HUES64 (cell line): ENCODE measurements at regions not wholly inside any gene's neighbourhood (a gene's known extent, or its start where the extent isn't known, plus 50 kb on each side); places are given as distances from the start of the nearest gene placed in this dataset.

ENCODE experiments used
- H3K27ac ChIP-seq: 2 replicates; pipeline ENCODE4 v1.7.0; 2013; ENCODE audit warnings: low read depth, low read length, inconsistent platforms
- H3K27me3 ChIP-seq: 2 replicates; pipeline ENCODE4 v1.6.1; 2013; ENCODE audit warnings: mild to moderate bottlenecking, low read length; ENCODE audit not compliant: insufficient read depth
- H3K36me3 ChIP-seq: 2 replicates; pipeline ENCODE4 v1.6.1; 2013; ENCODE audit warnings: mild to moderate bottlenecking, low read length; ENCODE audit not compliant: insufficient read depth
- H3K4me1 ChIP-seq: 2 replicates; pipeline ENCODE4 v1.6.1; 2013; ENCODE audit warnings: mild to moderate bottlenecking, low read length, moderate library complexity; ENCODE audit not compliant: insufficient read depth
- H3K4me3 ChIP-seq: 2 replicates; pipeline ENCODE4 v1.5.1; 2013; ENCODE audit warnings: mild to moderate bottlenecking, low read length, moderate library complexity
- H3K9ac ChIP-seq: 2 replicates; pipeline ENCODE4 v1.6.1; 2013; ENCODE audit warnings: mild to moderate bottlenecking, low read depth, low read length
- H3K9me3 ChIP-seq: 2 replicates; pipeline ENCODE4 v1.6.1; 2013; ENCODE audit warnings: low read depth, low read length; ENCODE audit not compliant: insufficient read depth
- WGBS: fragments of 150-250, 120-280 bp; methylation state at CpG from one replicate; pipeline ENCODE4 v1.1.7; 2013; ENCODE audit warnings: missing lambda C conversion rate; 5-methylcytosine and 5-hydroxymethylcytosine counted together

DNA sequence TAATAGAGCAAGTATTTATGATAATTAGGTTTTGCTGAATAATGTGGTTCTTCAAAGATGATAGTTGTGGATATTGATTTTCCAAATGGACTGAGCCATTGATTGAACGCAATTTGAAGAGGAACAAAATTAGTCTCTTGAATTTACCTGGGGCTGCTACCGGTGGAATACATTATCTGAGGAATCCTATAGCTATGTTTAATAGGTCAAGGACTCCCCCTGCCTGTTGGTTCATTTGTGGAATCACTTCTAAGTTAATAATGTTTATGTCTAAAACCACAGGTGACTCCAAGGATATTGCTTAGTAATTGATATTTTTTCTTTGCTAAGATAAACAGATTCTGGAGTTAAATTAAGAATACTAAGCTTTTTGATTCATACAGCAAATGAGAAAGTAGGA, 576.0 kb upstream of the PABPC4L start:
- H3K27me3 ChIP-seq, result no peaks in the 10 kb centered on the region
- no peaks in the 10 kb centered on the region for H3K36me3 ChIP-seq
- 47% methylated on average over 2 of the region's 2 CpGs for WGBS
- peaks cover 21% of the 10 kb centered on the region; the same call in 1 of the 2 replicates for H3K9me3 ChIP-seq
- no peak overlapping the region for H3K27ac ChIP-seq
- H3K4me1 ChIP-seq, result no peaks in the 10 kb centered on the region
- no peak overlapping the region for H3K4me3 ChIP-seq
- H3K9ac ChIP-seq, result no peak overlapping the region

DNA sequence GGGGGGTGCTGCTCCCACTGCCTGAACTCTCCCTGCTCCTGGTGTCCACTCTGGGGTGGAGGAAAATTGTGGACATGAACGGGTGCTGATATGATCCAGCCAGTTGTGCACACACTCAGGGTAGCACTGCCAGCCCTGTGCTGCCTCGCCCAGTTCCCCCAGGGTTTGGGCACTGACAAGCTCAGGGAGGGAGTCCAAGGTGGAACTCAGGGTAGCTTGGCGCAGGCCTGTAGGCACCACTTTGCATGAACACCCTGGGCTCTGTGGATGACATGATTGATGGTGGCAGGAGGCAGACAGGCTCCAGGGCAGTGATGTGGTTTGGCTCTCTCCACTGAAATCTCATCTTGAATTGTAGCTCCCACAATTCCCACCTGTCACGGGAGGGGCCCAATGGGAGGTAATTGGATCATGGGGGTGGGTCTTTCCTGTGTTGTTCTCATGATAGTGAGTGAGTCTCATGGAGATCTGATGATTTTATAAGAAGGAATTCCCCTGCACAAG, 572.0 kb upstream of the PABPC4L start:
- WGBS, result 91% methylated on average over 4 of the region's 4 CpGs
- Histone ChIP-seq H3K9ac (no peak overlapping the region), H3K36me3 (no peaks in the 10 kb centered on the region), H3K27me3 (no peaks in the 10 kb centered on the region), H3K4me1 (no peaks in the 10 kb centered on the region), H3K9me3 (peaks cover 21% of the 10 kb centered on the region; the same call in 1 of the 2 replicates), H3K27ac (no peak overlapping the region), H3K4me3 (no peak overlapping the region)

DNA sequence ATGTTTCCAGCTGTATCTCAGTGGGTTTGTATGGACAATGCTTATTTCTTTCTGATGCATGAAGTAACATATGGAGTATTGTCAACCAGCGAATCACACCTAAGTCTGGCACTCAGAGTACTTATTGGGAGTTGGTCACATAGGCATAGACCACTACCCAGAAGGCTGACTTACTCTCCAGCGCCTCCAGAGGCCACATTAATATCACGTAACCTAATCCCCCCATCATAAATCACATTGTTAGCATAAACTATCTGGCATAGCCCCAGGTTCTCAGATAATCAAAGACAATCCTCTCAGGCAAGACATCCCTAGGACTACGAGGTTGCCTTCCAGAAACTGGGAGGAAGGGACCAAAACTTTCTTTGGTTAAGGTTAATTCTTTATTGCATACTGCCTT, 560.5 kb upstream of the PABPC4L start:
- H3K9me3 ChIP-seq, result no peaks in the 10 kb centered on the region
- H3K36me3 ChIP-seq, result no peaks in the 10 kb centered on the region
- no peak overlapping the region for H3K9ac ChIP-seq
- H3K4me1 ChIP-seq, result no peaks in the 10 kb centered on the region
- H3K4me3 ChIP-seq, result no peak overlapping the region
- WGBS, result 91% methylated on average over 4 of the region's 4 CpGs
- H3K27ac ChIP-seq, result no peak overlapping the region
- no peaks in the 10 kb centered on the region for H3K27me3 ChIP-seq

DNA sequence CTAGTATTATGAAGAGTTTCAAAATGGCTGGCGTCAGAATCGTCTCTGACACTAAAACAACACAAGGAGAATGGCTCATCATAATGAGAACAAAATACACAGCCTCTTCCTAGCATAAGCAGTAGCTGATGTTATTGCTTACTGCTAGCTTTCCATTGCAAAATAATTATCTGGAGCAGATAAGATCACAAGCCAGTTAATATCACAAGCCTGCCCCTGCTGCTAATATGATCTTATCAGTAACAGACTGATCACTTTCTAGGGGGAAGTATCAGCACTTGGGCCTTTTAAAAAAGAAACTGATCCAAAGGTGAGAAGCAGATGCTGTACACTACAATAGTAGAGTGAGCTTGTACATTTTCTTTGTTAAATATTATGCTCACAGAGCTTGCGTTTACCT, 554.8 kb upstream of the PABPC4L start:
- Histone ChIP-seq H3K9ac (no peak overlapping the region), H3K4me1 (no peaks in the 10 kb centered on the region), H3K9me3 (no peaks in the 10 kb centered on the region), H3K27ac (no peak overlapping the region), H3K36me3 (no peaks in the 10 kb centered on the region), H3K4me3 (no peak overlapping the region), H3K27me3 (no peaks in the 10 kb centered on the region)
- WGBS, result 91% methylated on average over 3 of the region's 3 CpGs

DNA sequence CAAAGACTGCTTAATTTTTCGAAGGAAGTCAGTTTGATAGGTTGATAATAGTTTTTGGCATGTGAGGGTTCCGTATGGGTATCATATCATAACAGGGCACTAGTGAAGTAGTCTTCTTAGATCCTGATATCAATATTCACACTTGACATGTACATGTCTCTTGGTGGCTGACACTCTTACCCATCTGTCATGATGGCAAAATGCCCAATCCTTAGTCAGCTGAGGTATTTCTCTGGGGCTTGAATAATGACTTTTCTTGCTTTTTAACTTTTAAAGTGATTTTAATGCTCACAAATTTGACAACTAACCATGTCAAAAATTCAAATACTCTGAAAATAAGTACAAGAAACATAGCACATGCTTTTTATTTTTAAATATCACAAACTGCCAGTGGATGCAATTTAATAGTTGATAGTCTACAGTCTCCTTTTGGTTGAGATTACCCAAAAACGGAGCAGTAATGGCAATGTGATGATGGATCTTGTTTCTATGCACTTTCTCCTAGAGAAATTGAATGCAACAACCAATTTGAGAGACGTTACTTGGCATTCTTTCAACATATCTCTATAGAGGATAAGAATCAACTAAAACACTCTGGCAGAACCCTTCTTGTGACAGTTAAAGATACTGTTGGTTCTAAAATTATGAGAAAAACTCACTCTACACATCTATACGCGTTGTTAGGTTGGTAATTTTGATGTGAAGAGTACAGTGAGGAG, 552.9 kb upstream of the PABPC4L start:
- Histone ChIP-seq H3K27me3 (no peaks in the 10 kb centered on the region), H3K4me3 (no peak overlapping the region), H3K9me3 (no peaks in the 10 kb centered on the region), H3K9ac (no peak overlapping the region), H3K4me1 (no peaks in the 10 kb centered on the region), H3K27ac (no peak overlapping the region), H3K36me3 (no peaks in the 10 kb centered on the region)
- 90% methylated on average over 2 of the region's 6 CpGs for WGBS

DNA sequence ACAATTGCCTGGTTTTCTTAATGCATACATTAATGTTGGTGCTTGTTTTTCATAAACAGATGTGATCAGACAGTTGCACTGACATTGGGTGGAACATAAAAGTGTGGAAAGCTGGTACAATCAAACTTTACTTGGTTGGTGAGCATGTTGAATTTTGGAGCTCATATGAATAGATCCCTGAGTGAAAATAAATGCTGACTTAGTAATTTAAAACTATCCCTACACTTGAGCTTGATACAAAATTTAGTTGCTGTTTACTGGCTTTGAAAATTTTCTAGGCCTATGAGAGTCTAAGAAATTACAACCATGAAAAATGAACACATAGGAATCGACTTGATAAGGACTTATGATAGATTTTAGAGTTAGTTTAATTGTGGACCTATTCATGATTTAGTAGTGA, 551.8 kb upstream of the PABPC4L start:
- Histone ChIP-seq H3K36me3 (no peaks in the 10 kb centered on the region), H3K4me1 (no peaks in the 10 kb centered on the region), H3K27ac (no peak overlapping the region), H3K9ac (no peak overlapping the region), H3K4me3 (no peak overlapping the region), H3K27me3 (no peaks in the 10 kb centered on the region), H3K9me3 (no peaks in the 10 kb centered on the region)
- 100% methylated on average over 1 of the region's 1 CpG for WGBS

DNA sequence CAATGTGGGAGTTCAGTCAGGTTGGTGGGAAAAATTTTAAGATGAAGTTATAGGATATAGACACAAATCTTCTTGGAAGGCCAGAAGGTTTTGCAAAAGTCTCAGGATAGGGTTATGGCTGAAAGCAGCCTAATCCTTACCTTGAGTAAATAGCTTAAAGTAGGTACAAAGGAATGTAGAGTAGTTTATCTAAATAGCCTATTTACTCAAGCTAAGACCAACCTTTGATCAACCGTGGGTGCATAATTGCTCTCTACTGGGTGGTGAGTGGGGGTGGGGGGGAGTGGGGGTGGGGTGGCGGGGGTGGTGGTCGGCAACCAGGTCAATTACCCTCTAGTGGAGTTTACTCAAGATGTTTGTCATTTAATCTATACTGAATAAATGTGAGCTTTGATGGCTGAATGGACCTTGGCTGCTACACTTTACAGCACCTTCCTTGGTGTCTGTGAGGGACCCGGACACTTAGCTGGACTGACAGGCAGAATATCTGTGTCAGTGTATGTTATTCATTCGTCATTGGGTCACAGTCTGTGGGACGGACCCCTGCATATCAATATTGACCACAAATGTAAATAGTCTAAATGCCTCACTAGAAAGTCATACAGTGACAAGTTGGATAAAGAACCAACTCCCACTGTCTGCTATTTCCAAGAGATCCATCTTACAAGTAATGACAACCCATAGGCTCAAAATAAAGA, 545.7 kb upstream of the PABPC4L start:
- Histone ChIP-seq H3K9ac (no peak overlapping the region), H3K27me3 (peaks cover 6% of the 10 kb centered on the region; the same call in 1 of the 2 replicates), H3K4me1 (peaks cover 14% of the 10 kb centered on the region), H3K36me3 (no peaks in the 10 kb centered on the region), H3K27ac (no peak overlapping the region), H3K4me3 (no peak overlapping the region), H3K9me3 (no peaks in the 10 kb centered on the region)
- WGBS, result 89% methylated on average over 3 of the region's 6 CpGs

DNA sequence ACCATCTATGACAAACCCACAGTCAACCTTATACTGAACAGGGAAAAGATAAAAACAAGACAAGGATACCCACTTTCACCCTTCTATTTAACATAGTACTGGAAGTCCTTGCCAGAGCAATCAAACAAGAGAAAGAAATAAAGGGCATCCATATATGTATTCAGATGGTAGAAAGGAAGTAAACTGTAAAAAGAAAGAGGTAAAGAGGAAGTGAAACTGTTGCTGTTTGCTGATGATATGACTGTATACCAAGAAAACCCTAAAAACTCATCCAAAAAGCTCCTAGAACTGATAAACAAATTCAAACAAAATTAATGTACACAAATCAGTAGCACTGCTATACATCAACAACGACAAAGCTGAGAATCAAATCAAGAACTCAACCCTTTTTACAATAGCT, 538.7 kb upstream of the PABPC4L start:
- no peaks in the 10 kb centered on the region for H3K36me3 ChIP-seq
- H3K27me3 ChIP-seq, result no peaks in the 10 kb centered on the region
- no peaks in the 10 kb centered on the region for H3K4me1 ChIP-seq
- no peak overlapping the region for H3K4me3 ChIP-seq
- 100% methylated on average over 1 of the region's 1 CpG for WGBS
- H3K9ac ChIP-seq, result no peak overlapping the region
- H3K27ac ChIP-seq, result no peak overlapping the region
- no peaks in the 10 kb centered on the region for H3K9me3 ChIP-seq

DNA sequence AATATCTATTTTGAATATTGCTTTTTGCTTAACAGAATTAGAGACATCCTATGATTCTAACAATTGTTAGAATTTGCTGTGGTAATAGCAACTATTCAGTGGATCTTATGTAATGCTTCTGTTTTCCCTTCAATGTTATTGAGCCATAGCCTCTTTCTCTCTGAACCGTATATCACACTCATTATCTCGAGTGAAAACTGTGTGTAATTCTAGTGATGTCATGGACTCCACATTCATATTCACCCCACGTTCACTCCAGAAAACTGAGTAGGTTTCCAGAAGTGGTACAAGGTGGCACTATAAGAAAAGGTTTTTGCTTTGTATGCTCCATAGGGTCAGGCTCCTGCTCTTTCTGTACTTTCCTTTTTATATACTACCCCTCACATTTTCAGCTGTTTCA, 534.3 kb upstream of the PABPC4L start:
- H3K9me3 ChIP-seq, result 0 out of 2 replicates have a peak, but pooled peaks cover 5% of the 10 kb centered on the region
- no peak overlapping the region for H3K9ac ChIP-seq
- no peak overlapping the region for H3K4me3 ChIP-seq
- no peak overlapping the region for H3K27ac ChIP-seq
- H3K27me3 ChIP-seq, result no peaks in the 10 kb centered on the region
- H3K4me1 ChIP-seq, result no peaks in the 10 kb centered on the region
- no peaks in the 10 kb centered on the region for H3K36me3 ChIP-seq
- 75% methylated on average over 1 of the region's 3 CpGs for WGBS

DNA sequence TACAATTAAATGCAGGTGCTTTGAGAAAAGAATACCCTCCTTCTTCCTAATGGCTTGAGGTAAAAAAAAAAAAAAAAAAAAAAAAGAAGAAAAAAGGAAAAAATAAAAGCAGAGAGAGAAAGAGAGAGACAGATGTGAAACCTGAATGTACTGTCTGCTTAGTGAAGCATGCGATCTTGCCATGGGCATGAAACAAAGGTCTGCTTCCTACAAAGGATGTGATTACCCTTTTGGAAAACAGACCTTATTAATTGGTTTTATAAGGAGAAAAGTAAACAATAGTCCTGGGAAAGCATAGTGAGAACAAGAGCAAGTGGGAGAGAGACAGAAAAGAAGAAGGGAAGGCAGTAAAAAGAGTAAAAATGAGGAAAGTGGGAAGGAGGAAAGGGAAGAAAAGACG, 526.1 kb upstream of the PABPC4L start:
- H3K4me3 ChIP-seq, result no peak overlapping the region
- 99% methylated on average over 2 of the region's 2 CpGs for WGBS
- H3K4me1 ChIP-seq, result 0 out of 2 replicates have a peak, but pooled peaks cover 2% of the 10 kb centered on the region
- no peak overlapping the region for H3K9ac ChIP-seq
- no peak overlapping the region for H3K27ac ChIP-seq
- no peaks in the 10 kb centered on the region for H3K36me3 ChIP-seq
- no peaks in the 10 kb centered on the region for H3K27me3 ChIP-seq
- 0 out of 2 replicates have a peak, but pooled peaks cover 5% of the 10 kb centered on the region for H3K9me3 ChIP-seq

DNA sequence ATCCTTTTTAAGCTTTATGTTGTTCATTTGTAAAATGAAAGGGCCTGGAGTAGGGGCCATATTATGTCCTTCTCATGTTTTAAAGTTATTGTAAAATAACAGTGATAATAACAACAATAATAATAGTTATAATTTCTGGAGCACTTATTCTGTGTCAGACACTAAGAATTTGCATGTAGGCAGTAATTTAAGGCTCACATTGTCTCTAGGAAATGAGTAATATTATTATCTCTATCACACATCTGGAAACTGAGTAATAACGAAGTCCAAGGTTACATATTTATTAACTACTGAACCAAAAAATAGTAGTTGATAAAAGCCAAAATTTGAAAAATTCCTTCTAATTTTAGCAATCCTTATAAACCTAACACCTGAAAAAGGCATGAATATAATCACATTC, 520.7 kb upstream of the PABPC4L start:
- Histone ChIP-seq H3K9me3 (no peaks in the 10 kb centered on the region), H3K9ac (no peak overlapping the region), H3K27ac (no peak overlapping the region), H3K4me1 (no peaks in the 10 kb centered on the region), H3K27me3 (no peaks in the 10 kb centered on the region), H3K4me3 (no peak overlapping the region), H3K36me3 (no peaks in the 10 kb centered on the region)
- WGBS, result 100% methylated on average over 1 of the region's 1 CpG
